Neural progenitor cell (in vitro differentiated cells): ENCODE measurements at regions not wholly inside any gene's neighbourhood (a gene's known extent, or its start where the extent isn't known, plus 50 kb on each side); places are given as distances from the start of the nearest gene placed in this dataset.
A peak's percentile ranks its signal among the peaks of the same experiment; 100 is the strongest.

Experiments used
- DNase-seq: peaks from one replicate; pipeline ENCODE4 v3.0.0-alpha.2; 2016; ENCODE audit warnings: low spot score
- H2AFZ ChIP-seq: fragments of 200-600 bp; sonication (generic); replicated peaks from 2 replicates; pipeline ENCODE4 v1.6.1; 2016; ENCODE audit warnings: antibody characterized with exemption
- H3F3A ChIP-seq: fragments of 200-600 bp; sonication (generic); 2 replicates; pipeline ENCODE4 v1.6.1; 2016; ENCODE audit warnings: antibody characterized with exemption, low read depth
- H3K27ac ChIP-seq: fragments of 200-600 bp; sonication (generic); 2 replicates; pipeline ENCODE4 v1.5.1; 2016; ENCODE audit warnings: mild to moderate bottlenecking
- H3K27me3 ChIP-seq: fragments of 200-600 bp; sonication (generic); 2 replicates; pipeline ENCODE4 v1.6.1; 2016; ENCODE audit warnings: mild to moderate bottlenecking, moderate library complexity
- H3K36me3 ChIP-seq: fragments of 200-600 bp; sonication (generic); 2 replicates; pipeline ENCODE4 v1.5.1; 2016
- H3K4me1 ChIP-seq: fragments of 200-600 bp; sonication (generic); 2 replicates; pipeline ENCODE4 v1.6.1; 2016; ENCODE audit warnings: mixed run types
- H3K4me2 ChIP-seq: fragments of 200-600 bp; sonication (generic); 2 replicates; pipeline ENCODE4 v1.6.1; 2016
- H3K4me3 ChIP-seq: fragments of 200-600 bp; sonication (generic); 2 replicates; pipeline ENCODE4 v1.5.1; 2016
- H3K79me2 ChIP-seq: fragments of 200-600 bp; sonication (generic); 2 replicates; pipeline ENCODE4 v1.6.1; 2016; ENCODE audit warnings: low read depth
- H3K9ac ChIP-seq: fragments of 200-600 bp; sonication (generic); 2 replicates; pipeline ENCODE4 v1.6.1; 2016
- H3K9me3 ChIP-seq: fragments of 200-600 bp; sonication (generic); 2 replicates; pipeline ENCODE4 v1.5.1; 2016; ENCODE audit warnings: low read depth
- H4K20me1 ChIP-seq: fragments of 200-600 bp; sonication (generic); 2 replicates; pipeline ENCODE4 v1.6.1; 2016; ENCODE audit warnings: low read depth
- H3K27ac Mint-ChIP-seq: 3 replicates; pipeline ENCODE4 v1.8.0; 2021; ENCODE audit warnings: mixed read lengths
- H3K27me3 Mint-ChIP-seq: 2 replicates; pipeline ENCODE4 v1.8.0; 2022; ENCODE audit warnings: low read depth, mild to moderate bottlenecking, inconsistent platforms, moderate library complexity, mixed read lengths; ENCODE audit not compliant: insufficient read depth
- H3K36me3 Mint-ChIP-seq: 3 replicates; pipeline ENCODE4 v1.8.0; 2021; ENCODE audit warnings: mixed read lengths
- H3K4me1 Mint-ChIP-seq: 3 replicates; pipeline ENCODE4 v1.8.0; 2021; ENCODE audit warnings: mixed read lengths
- H3K4me3 Mint-ChIP-seq: 3 replicates; pipeline ENCODE4 v1.8.0; 2021; ENCODE audit warnings: mild to moderate bottlenecking, moderate library complexity, mixed read lengths
- H3K9me3 Mint-ChIP-seq: 3 replicates; pipeline ENCODE4 v1.8.0; 2020; ENCODE audit warnings: mixed read lengths
- EZH2 ChIP-seq: fragments of 200-600 bp; sonication (generic); IDR thresholded peaks from 2 replicates; pipeline ENCODE4 v1.6.1; 2017; ENCODE audit warnings: antibody characterized with exemption, mild to moderate bottlenecking, moderate library complexity
- EZH2phosphoT487 ChIP-seq: fragments of 200-600 bp; sonication (generic); IDR thresholded peaks from 2 replicates; pipeline ENCODE4 v1.6.1; 2017; ENCODE audit warnings: antibody characterized with exemption
- TF ChIP-seq, protein P1 (sequence below): fragments of 200-600 bp; sonication (generic); IDR thresholded peaks from 2 replicates; pipeline ENCODE4 v1.5.1; 2017; ENCODE audit warnings: antibody characterized with exemption, mild to moderate bottlenecking

DNA sequence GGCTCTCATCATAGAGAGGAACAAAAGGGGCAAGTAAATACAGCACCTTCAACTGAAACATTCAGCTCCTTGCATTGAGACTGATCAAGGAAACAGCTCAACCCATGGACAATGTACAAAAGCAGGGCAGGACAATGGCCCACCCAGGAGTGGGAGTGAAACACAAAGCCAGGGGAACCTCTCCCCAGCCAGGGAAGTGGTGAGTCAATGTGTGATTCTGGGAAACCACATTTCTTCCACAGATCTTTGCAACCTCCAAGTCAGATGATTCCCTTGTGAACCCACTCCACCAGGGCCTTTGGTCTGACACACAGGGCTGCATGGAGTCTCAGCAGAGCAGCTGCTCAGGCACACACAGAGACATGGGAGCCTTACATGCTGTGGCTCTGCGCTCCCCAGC lies 294.5 kb downstream of the NR4A2 start:
- Histone ChIP-seq H3K79me2 (no peaks in the 10 kb centered on the region), H3K9me3 (no peaks in the 10 kb centered on the region), H3K4me1 (peaks cover 5% of the 10 kb centered on the region), H3K36me3 (no peaks in the 10 kb centered on the region), H4K20me1 (no peaks in the 10 kb centered on the region), H3K27ac (no peak overlapping the region), H3K4me2 (no peak overlapping the region), H3K27me3 (no peaks in the 10 kb centered on the region), H3K4me3 (no peak overlapping the region), H3F3A (no peaks in the 10 kb centered on the region), H2AFZ (no peak overlapping the region), H3K9ac (no peak overlapping the region)
- H3K4me3 Mint-ChIP-seq: no peak overlapping the region
- H3K4me1 Mint-ChIP-seq: no peaks in the 10 kb centered on the region
- H3K27me3 Mint-ChIP-seq: no peaks in the 10 kb centered on the region
- H3K36me3 Mint-ChIP-seq: peaks cover 2% of the 10 kb centered on the region
- peak; percentile 38 for DNase-seq
- TF ChIP-seq EZH2 (no peak), EZH2phosphoT487 (no peak)
- TF ChIP-seq, protein P1, sequence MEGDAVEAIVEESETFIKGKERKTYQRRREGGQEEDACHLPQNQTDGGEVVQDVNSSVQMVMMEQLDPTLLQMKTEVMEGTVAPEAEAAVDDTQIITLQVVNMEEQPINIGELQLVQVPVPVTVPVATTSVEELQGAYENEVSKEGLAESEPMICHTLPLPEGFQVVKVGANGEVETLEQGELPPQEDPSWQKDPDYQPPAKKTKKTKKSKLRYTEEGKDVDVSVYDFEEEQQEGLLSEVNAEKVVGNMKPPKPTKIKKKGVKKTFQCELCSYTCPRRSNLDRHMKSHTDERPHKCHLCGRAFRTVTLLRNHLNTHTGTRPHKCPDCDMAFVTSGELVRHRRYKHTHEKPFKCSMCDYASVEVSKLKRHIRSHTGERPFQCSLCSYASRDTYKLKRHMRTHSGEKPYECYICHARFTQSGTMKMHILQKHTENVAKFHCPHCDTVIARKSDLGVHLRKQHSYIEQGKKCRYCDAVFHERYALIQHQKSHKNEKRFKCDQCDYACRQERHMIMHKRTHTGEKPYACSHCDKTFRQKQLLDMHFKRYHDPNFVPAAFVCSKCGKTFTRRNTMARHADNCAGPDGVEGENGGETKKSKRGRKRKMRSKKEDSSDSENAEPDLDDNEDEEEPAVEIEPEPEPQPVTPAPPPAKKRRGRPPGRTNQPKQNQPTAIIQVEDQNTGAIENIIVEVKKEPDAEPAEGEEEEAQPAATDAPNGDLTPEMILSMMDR: no peak
- no peak overlapping the region for H3K27ac Mint-ChIP-seq
- H3K9me3 Mint-ChIP-seq: peaks cover 4% of the 10 kb centered on the region

DNA sequence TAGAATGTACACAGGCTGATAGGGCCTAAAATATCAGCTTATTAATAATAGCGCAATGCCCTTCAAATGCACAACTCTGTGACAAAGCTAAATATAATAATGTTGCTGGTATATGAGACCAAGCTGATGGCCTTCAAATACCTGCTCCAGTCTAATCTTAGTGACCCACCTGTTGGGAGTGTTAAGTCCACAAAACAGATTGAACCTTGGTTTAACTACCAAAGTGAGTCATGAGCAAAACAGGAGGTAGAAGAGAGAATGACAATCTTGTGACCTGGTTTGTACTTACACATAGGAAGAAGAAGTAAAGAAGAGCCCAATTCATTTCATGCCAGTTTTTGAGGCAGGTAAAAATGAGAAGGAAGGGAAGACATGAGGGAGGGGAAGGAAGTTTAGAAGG lies 295.0 kb downstream of the NR4A2 start:
- H3F3A ChIP-seq: no peaks in the 10 kb centered on the region
- H2AFZ ChIP-seq: no peak overlapping the region
- Mint-ChIP-seq H3K4me3 (no peak overlapping the region), H3K27me3 (no peaks in the 10 kb centered on the region), H3K4me1 (no peaks in the 10 kb centered on the region), H3K36me3 (peaks cover 2% of the 10 kb centered on the region), H3K9me3 (peaks cover 4% of the 10 kb centered on the region), H3K27ac (no peak overlapping the region)
- no peak for DNase-seq
- H3K79me2 ChIP-seq: no peaks in the 10 kb centered on the region
- no peaks in the 10 kb centered on the region for H3K27me3 ChIP-seq
- H3K4me2 ChIP-seq: no peak overlapping the region
- no peak for TF ChIP-seq EZH2phosphoT487
- TF ChIP-seq, protein P1: no peak
- no peak for TF ChIP-seq EZH2
- H3K9ac ChIP-seq: no peak overlapping the region
- no peaks in the 10 kb centered on the region for H3K9me3 ChIP-seq
- H3K27ac ChIP-seq: no peak overlapping the region
- no peaks in the 10 kb centered on the region for H4K20me1 ChIP-seq
- peaks cover 5% of the 10 kb centered on the region for H3K4me1 ChIP-seq
- H3K4me3 ChIP-seq: no peak overlapping the region
- no peaks in the 10 kb centered on the region for H3K36me3 ChIP-seq

DNA sequence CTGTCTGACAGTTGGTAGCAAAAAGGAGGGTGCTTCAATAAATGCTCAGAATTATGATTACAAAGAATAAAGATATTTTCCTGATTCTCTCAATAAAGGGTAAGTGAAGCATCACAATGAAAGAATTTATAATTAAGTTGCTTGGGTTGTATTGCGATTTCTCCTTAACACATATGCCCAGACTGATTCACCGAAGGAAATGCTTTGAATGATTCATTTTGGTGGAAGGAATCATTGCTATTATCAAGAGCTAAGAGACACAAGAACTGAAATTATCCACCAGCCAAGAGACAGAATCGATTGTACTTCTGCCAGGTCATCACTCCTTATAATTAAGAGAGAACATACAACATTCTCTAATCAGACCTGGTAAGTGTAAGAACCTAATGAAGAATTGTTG lies 301.4 kb downstream of the NR4A2 start:
- no peaks in the 10 kb centered on the region for H3K79me2 ChIP-seq
- no peak for DNase-seq
- H3K36me3 Mint-ChIP-seq: no peaks in the 10 kb centered on the region
- H3K9me3 ChIP-seq: no peaks in the 10 kb centered on the region
- H3K9me3 Mint-ChIP-seq: no peaks in the 10 kb centered on the region
- H3K27ac ChIP-seq: no peak overlapping the region
- no peaks in the 10 kb centered on the region for H3K4me1 ChIP-seq
- no peak overlapping the region for H3K4me3 ChIP-seq
- no peak overlapping the region for H3K4me3 Mint-ChIP-seq
- no peaks in the 10 kb centered on the region for H3F3A ChIP-seq
- no peaks in the 10 kb centered on the region for H3K36me3 ChIP-seq
- H2AFZ ChIP-seq: no peak overlapping the region
- peaks cover 3% of the 10 kb centered on the region for H3K4me1 Mint-ChIP-seq
- TF ChIP-seq, protein P1: no peak
- TF ChIP-seq EZH2phosphoT487: no peak
- TF ChIP-seq EZH2: no peak
- no peak overlapping the region for H3K9ac ChIP-seq
- no peaks in the 10 kb centered on the region for H3K27me3 Mint-ChIP-seq
- H3K27ac Mint-ChIP-seq: no peak overlapping the region
- H3K27me3 ChIP-seq: no peaks in the 10 kb centered on the region
- no peaks in the 10 kb centered on the region for H4K20me1 ChIP-seq
- no peak overlapping the region for H3K4me2 ChIP-seq
